Activated T-cell treated with anti-CD3 and anti-CD28 coated beads for 24 hours (primary cell): ENCODE measurements at regions not wholly inside any gene's neighbourhood (a gene's known extent, or its start where the extent isn't known, plus 50 kb on each side); places are given as distances from the start of the nearest gene placed in this dataset.

Source experiments
- DNase-seq: peaks from one replicate; pipeline ENCODE4 v3.0.0-alpha.2; 2020; ENCODE audit warnings: low read depth

DNA sequence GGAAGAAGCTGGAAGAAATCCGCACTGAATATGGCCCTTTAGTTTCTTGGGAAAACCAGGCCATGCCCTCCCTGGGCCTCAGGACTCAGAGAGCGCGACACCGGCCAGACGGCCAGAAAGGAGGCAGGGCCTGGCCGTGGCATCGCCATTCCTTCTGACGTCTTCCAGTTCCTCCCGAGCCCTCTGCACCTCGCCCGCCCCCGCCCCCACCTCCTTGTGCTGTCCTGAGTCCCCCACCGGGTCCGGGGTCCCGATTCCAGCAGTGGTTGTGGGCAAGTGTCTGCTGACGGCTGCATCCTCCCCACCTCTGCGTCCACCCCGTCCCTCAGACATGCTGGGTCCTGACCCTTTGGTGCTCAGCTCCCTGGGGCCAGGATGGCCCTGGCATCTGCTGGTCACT is 312.1 kb upstream of the SHH start:
- DNase-seq = no peak

DNA sequence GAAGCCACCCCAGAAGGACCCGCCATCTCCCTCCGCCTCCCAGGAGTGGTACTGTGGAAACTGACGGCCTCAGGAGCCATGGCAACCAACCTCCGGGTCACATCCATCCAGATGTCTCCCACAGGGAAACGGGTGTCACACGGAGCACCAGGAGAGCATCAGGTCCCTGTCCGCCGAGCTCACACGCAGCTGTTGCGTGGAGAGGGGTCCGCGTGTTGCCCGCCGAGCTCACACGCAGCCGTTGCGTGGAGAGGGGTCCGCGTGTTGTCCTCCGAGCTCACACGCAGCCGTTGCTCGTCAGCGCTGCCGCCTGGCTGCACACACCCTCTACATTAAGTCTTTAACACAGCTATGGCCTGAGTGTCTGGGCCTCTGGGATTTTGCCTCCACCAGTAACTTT is 311.1 kb upstream of the SHH start:
- DNase-seq = no peak

DNA sequence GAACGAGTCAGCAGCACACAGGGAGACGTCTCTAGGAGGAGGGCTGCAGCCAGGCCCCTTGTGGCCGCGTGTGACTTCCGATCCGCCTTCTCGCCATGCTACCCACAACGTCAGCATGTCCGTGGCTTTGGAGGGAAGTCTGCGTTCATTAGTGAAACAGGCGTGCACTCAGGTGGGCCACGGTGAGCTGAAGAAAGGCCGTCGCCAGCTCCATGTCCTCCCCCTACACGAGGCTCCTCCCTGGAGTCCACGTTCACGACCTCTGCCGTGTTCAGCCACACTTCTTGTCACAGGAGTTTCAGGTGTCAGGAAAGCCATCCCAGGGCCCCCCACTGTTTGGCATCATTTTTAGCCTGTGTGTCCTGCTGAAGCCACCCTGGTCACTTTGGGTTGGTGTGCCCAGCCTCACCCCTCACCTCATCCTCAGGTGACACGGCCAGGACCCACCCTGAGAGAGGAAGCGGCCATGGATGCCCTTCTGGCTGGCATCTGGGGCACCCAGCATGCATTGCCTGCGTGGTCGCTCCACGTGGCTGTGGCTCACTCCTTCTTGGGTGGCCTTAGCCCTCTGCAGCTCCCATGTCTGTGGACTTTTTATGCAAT is 310.6 kb upstream of the SHH start:
- DNase-seq = no peak

DNA sequence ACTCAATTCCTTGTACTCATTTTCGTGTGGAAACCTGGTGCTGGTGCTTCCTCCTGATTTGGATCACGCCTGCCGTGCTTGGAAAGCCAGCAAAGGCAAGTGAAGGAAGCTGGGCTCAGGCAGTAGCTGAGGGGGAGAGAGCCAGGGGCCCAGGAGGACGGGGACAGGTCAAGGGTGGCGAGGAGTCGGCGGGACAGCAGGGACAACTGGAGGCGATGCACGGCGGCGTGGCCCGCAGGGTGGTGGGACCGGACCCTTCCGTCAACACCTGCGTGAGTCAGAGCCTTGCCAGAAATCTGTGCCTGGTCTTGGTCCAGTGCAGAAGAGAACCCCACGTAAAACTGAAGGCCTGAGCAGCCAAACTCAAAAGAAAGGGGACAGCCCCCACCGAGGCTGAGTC is 309.7 kb upstream of the SHH start:
- no peak for DNase-seq

DNA sequence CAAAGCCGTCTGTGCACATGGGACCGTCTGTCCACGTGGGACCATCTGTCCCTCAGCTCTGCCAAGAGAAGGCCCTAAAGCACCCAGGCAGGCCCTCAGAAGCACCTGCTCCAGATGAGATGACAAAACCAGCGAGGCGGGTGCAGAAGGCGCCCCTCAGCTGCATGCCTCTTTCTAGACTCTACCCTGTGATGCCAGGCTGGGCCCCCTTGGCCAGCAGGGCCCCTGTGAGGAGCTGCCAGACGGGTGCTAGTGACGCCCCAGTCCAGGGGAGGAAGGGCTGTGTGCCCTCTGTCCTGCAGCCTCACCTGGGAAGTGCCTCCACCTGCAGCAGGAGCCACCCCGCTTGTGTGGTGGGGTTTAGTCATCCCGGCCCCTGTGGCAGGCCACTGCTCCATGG is 309.2 kb upstream of the SHH start:
- no peak for DNase-seq

DNA sequence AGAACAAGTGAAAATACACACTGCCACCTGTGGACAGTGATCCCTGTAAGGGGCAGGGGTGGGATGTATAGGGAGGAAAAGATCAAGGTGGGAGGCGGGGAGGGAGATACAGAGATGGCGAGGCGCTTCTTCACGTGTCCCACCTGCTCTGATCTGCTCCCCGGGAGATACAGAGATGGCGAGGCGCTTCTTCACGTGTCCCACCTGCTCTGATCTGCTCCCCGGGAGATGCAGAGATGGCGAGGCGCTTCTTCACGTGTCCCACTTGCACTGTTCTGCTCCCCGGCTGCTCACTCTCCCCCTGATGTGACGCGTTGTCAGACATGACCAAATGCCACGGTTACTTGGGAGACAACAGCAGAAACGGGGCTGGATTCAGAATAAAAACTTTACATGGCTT is 308.3 kb upstream of the SHH start:
- no peak for DNase-seq

DNA sequence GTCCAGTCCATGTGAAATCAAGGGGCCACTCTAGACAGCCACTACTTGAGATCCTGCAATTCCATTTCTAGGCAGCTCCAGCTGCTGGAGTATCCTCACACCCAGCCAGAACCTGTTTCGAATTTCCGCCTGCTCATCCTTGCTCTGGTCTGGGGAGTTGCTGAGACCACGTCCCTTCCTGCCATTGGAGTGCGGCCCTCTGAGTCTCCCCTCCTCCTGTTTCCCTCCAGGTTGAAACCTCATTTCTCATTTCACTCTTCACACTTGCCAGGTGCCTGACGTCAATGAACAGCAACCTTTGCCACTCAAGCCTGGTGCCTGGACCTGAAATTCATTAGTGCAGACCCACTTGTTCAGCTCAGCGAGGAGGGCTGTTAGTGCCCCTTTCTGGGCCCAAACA is 307.5 kb upstream of the SHH start:
- no peak for DNase-seq

DNA sequence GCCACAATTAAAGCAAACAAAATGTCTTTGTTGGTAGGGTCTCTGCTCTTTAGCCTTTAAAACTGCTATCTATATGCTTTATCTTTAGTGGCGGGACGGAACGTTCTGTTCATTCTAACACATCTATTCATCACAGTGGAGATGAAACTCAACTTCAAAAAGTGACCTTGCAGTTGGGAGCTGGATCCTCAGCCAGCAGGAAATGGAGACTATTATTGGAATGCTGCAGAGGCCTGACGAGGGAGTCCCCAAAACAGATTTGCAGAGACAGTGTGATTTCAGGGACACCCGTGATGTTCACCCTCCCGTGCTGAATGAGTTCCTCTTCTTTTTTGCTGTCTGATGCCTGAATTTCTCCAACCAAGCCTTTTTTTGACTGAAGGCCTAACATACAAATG is 306.0 kb upstream of the SHH start:
- DNase-seq = no peak

DNA sequence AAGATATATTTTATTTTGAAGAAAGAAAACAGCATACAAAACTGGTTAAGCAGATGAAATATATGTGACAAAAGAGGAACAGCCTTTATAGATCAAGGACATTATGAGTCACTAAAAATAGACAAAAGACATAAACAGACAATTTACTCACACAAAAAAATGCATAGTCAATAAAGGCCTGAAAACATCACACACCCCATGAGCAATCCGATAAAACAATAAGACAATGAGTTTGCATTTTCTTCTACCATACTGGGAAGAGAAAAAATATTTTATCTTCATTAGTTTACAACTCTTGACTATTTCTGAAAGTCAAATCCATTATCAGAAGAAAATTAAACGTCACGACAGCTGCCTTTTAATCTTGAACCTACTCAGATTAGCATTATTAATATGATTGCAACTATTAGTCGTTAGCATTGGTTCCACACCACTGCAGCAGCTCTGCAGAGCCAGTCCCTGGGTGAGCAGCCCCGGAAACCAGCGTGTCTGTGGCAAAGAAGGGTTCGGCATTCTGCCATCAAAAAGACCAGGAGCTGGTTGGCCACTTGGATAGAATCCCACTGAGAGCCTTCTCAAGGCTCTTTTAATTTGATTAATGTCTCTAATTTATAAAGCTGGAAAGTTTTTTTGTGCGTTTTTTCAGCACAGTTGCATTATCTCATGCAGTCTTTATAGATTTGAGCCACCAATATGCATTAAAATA is 305.4 kb upstream of the SHH start:
- no peak for DNase-seq

DNA sequence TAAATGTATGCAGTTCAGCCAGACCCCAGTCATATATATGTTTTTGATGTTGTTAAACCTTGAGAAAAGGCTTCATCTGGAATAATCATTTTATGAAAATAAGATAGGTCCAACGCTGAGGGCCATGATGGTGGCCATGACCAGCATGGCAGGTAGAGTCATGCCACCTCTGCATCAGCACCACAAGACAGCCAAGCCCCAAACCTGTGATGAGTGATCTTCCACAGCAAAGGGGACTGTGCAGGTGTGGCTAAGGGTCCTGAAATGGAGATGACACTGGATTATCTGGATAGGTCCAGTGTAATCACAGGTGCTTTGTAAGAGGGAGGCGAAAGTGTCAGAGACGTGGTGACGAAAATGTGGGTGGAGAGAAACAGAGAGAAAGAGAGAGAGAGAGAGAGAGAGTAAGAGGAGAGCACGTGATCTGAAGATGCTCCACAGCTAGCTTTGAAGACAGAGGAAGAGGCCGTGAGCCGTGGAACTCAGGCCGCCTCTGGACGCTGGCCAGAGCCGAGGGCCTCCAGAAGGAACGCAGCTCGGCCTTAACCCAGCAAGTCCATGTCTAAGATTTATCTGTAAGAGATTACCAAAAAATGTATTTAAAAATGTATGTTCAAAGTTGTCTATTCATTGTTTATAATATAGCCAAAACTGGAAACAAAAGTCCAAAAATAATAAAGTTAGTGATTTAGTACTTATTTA is 304.4 kb upstream of the SHH start:
- DNase-seq = no peak

DNA sequence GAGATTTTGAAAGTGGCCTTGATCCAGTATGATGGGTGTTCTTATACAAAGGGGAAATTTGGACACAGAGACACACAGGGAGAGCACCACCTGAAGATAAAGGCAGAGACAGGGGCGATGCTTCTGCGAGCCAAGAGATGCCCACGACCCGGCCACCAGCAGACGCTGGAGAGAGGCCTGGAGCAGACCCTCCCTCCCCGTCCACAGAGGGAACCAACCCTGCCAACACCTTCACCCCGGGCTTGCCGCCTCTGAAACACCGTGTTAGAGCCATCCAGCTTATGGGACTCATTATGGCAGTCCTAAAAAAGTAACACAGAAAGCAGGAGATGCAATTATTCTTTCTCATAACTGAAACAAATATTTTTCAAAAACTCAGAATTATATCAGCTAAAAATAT is 303.3 kb upstream of the SHH start:
- DNase-seq = no peak

DNA sequence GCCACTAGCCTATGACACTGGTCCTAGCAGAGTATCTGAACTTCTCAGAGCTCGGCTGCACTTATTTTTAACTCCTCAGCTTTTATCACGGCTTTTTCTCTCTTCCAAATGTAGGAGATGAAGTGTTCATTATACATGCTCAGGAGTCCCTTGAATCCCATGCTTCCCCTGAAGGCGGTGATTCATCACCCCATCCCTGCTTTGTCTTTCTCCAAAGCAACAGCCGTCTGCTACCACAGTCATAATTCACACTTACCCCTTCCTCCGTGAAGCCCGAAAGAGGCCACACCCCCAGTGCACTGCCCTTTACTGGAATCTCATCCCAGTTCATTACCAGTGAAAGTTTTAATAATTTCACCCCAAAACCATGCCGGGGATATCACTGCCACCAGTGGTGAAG is 301.5 kb upstream of the SHH start:
- DNase-seq = no peak

DNA sequence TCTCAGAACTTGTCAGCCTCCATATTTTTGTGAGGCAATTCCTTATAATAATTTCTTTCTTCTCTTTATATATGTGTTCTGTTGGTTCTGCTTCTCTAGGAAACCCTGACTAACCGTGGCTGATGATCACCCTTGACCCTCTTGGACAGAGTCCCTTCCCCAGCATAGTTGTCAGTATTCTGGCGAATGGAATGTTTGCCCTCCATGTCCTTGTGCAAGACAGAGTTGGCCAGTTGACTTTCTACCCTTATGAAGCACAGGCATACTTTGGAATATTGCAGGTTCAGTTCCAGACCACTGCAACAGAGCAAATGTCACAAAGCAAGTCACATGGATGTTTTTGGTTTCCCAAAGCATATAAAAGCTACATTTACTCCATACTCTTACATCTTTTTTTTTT is 297.7 kb upstream of the SHH start:
- DNase-seq = no peak

DNA sequence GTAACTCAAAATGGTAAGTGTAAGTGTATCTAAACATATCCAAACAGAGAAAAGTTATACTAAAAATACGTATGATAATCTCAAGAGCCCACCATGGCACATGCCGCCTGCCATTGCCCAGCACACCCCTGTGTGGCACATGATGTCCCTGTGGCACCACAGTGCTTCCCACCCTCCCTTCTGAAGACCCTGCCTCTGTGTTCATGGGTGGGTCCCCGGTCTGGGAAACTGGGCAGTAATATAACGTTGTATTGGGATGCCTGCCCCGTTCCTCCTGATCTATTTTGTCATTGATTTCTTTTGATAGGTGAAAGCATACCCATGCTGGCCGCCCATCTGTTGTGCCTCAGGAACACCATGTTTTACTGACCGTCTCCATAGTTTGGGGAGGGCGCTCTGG is 296.8 kb upstream of the SHH start:
- no peak for DNase-seq

DNA sequence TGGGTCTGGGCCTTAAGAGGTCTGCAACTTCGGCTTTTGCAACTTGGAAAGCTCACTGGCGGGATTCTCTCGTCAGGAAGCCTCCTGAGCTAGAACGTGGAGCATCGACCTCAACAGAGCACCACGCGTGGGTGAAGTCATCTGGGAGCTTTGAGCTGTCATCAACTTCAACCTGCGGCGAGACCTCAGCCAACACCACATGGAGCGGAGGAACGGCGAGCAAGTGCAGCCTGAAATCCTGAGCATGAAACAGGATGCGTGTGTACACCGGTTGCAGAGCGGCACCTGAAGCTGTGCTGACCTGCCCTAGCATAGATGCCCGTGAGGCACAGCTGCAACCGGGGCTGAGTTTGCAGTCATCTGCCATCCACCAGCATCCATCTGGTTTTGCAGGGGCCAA is 295.7 kb upstream of the SHH start:
- DNase-seq = no peak

DNA sequence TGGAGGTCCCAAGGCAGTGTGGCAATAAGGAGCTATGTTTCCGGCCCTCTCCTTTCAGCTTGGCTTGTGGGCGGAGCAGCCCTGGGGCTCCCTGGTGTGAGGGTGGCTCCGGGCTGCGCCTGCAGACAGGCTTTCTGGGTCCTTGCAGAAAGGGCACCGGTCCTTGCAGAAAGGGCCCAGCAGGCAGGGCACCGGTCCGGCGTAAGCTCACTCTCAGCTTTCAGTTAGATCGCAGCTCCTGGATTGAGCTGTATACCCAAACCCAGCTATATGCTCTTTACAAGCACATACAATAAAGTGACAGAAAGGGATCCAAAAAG is 293.8 kb upstream of the SHH start:
- no peak for DNase-seq

DNA sequence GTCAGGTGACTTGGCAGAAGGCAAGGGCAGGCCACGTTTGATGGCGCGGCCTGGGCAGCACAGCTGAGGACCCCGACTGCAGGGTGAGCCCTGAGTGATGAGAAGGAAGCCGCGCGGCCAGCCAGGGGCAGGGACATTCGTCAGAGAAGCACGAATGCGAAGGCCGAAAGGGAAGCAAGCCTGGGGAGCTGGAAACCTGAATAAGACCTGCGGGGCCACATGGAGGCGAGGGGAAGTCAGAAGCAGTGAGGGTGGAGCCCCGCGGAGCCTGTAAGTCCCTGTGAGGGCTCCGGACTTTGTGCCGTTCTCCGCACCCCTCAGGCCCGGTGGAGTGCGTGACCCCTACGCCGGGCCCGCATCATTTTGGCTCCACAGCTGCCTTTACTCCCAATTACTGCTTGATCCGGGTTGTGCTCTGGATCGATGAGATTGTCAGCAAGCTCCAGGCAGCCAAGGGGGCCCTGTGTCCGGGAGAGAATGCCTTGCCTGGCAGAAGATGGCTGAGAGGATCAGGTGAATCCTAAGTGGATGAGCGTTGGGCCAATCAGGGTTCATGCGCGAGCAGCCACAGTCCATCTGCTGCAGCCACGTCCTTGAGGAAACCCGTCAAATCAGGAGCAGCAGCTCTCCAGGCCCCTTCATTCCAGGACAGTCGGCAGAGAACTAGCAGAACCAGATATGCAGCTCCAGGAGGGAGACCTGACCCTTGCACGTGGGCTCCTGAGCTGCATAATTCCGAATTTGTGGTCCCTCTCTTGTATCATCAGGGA is 293.3 kb upstream of the SHH start:
- DNase-seq = no peak

DNA sequence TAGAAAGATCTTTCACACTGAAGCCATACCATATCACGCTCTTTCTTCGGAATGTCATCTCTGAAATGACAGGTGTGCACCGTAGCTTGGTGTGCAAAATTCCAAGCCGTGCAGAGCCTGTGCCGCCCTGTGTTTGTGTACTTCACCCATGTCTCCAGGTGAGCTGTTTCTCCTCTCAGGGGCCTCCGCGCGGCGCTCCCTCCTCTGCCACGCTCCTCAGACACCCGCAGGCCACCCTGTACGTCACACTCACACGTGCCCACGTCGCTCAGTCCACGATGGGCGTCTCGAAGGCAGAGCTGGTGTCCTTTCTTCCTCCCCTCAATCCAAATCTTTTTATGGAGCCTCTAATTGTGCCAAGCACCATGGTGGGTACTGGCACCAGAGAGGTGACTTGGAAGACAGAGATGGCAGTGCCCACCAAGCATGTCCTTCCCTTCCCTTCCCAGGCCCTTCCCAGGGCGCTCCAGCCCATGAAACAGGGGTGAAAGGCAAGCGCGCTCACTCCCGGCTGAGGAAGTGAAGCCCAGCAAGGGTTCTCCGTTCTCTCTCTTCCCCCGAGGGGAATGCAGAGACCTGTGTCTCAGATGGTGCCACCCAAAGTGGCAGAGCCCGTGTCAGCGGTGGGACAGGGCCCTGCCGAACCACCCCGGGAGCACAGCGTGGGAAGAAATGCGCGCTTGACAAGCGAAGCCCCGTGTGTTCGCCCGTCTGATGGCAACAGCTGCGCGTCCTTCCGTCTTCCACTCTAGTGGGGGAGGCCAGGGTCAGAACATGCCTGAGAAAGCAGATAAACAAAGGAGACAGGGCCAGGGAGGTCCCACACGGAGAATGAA is 292.5 kb upstream of the SHH start:
- DNase-seq = no peak

DNA sequence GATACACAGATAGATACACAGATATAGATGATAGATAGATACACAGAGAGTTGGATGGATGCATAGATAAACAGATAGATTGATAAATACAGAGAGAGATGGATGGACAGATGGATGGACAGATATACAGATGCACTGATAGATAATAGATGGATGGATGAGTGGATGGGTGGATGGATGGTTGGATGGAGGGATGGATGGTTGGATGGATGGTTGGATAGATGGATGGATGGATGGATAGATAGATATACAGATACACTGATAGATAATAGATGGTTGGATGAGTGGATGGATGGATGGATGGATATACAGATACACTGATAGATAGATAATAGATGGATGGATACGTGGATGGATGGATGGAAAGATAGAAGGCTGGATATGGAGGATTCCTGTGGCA is 290.0 kb upstream of the SHH start:
- no peak for DNase-seq

DNA sequence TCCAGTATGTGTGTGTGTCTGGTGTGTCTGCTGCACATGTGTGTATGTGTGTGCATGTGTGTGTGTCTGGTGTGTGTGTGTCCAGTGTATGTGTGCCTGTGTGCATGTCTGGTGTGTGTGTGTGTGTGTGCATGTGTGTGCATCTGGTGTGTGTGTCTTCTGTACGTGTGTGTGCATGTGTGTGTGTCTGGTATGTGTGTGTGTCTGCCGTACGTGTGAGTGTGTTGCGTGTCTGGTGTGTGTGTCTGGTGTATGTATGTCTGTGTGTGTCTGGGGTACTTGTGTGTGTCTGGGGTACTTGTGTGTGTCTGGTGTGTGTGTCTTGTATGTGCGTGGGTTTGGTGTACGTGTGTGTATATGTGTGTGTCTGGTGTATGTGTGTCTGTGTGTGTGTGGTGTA is 289.1 kb upstream of the SHH start:
- DNase-seq = no peak

DNA sequence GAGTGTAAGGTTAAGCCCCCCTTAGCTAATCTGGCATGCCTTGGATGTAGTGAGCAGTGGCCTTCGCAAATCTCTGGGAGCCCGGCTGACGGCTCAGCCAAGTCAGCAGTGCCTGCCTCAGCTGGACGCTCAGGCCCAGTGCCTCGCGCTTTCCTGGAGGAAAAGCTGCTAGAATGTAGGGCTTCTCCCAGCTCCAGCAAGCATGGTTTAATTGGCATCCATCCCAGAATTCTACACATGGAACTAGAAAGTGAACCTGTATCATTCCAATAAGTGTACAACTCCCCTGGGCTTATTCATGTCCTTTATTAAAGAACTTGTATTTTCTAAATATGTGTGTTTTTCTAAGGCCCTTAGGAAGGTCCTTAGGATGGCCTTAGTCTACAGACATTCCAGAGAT is 287.8 kb upstream of the SHH start:
- no peak for DNase-seq

DNA sequence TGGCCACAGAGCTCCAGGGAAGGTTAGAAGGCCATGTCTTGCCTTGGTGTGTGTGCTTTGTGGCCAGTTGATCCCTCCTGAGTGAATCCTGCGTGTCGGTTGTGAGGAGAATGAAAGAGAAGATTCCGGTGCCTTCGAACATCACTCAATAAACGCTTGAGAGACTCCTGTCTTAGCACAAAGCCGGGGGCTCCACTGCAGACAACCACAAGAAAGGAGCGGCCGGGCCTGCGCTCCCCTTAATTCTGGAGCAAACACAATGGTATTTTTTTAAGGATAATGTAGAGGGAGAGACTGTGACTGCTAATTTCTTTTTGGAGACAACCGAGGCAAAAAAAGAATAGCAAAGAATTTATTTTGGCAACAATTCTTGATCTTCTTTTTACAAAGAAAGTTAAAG is 286.8 kb upstream of the SHH start:
- no peak for DNase-seq
